ENCODE measurements at regions not wholly inside any gene's neighbourhood (a gene's known extent, or its start where the extent isn't known, plus 50 kb on each side); places are given as distances from the start of the nearest gene placed in this dataset.
"Not testable (repeated sequence)": the region's sequence is repeated elsewhere in the genome, so short reads cannot be mapped to it uniquely, and the experiment has no call there.

GRCh38 chr2:239804161-239805042 is 220.7 kb downstream of the NDUFA10 start:
- DNase-seq (ENCODE audit: low read depth in 2 of 2), result no peak

- DNase-seq (ENCODE audit: low read depth in 2 of 2), result no peak
Measured at GRCh38 chr2:239803766-239804115, 221.4 kb downstream of the NDUFA10 start.

- DNase-seq (ENCODE audit: low read depth in 2 of 2), result no peak
Measured at GRCh38 chr2:239803102-239803765, 221.9 kb downstream of the NDUFA10 start.

GRCh38 chr2:239802185-239802649 is 222.9 kb downstream of the NDUFA10 start:
- no peak for DNase-seq (ENCODE audit: low read depth in 2 of 2)

- DNase-seq (ENCODE audit: low read depth in 2 of 2), result no peak
Measured at GRCh38 chr2:239801404-239802184, 223.5 kb downstream of the NDUFA10 start.

- no peak for DNase-seq (ENCODE audit: low read depth in 2 of 2)
Measured at GRCh38 chr2:239800785-239801386, 224.3 kb downstream of the NDUFA10 start.

GRCh38 chr2:239797316-239797715 is 227.8 kb downstream of the NDUFA10 start:
- no peak for DNase-seq (ENCODE audit: low read depth in 2 of 2)

GRCh38 chr2:239795761-239796160 is 229.4 kb downstream of the NDUFA10 start:
- not testable (repeated sequence) for DNase-seq (ENCODE audit: low read depth in 2 of 2)

GRCh38 chr2:239793836-239794235 is 231.3 kb downstream of the NDUFA10 start:
- no peak for DNase-seq (ENCODE audit: low read depth in 2 of 2)

- no peak for DNase-seq (ENCODE audit: low read depth in 2 of 2)
Measured at GRCh38 chr2:239793086-239793485, 232.1 kb downstream of the NDUFA10 start.

- no peak for DNase-seq (ENCODE audit: low read depth in 2 of 2)
Measured at GRCh38 chr2:239792405-239793084, 232.6 kb downstream of the NDUFA10 start.

- DNase-seq (ENCODE audit: low read depth in 2 of 2), result no peak
Measured at GRCh38 chr2:239791526-239792404, 233.4 kb downstream of the NDUFA10 start.

GRCh38 chr2:239790721-239791120 is 234.4 kb downstream of the NDUFA10 start:
- no peak for DNase-seq (ENCODE audit: low read depth in 2 of 2)

- no peak for DNase-seq (ENCODE audit: low read depth in 2 of 2)
Measured at GRCh38 chr2:239790313-239790712, 234.8 kb downstream of the NDUFA10 start.

- DNase-seq (ENCODE audit: low read depth in 2 of 2), result no peak
Measured at GRCh38 chr2:239789711-239790110, 235.4 kb downstream of the NDUFA10 start.

GRCh38 chr2:239788576-239789098 is 236.5 kb downstream of the NDUFA10 start:
- DNase-seq (ENCODE audit: low read depth in 2 of 2), result no peak

- no peak for DNase-seq (ENCODE audit: low read depth in 2 of 2)
Measured at GRCh38 chr2:239787538-239788050, 237.5 kb downstream of the NDUFA10 start.

- no peak for DNase-seq (ENCODE audit: low read depth in 2 of 2)
Measured at GRCh38 chr2:239786791-239787190, 238.4 kb downstream of the NDUFA10 start.

- no peak for DNase-seq (ENCODE audit: low read depth in 2 of 2)
Measured at GRCh38 chr2:239781454-239781853, 243.7 kb downstream of the NDUFA10 start.

Measured in activated CD4-positive, alpha-beta T cell treated with anti-CD3 and anti-CD28 coated beads for 24 hours (primary cell).